DND-41 (cell line): ENCODE measurements at regions not wholly inside any gene's neighbourhood (a gene's known extent, or its start where the extent isn't known, plus 50 kb on each side); places are given as distances from the start of the nearest gene placed in this dataset.

Experiments used
- EZH2 ChIP-seq: IDR thresholded peaks from 3 replicates; pipeline ENCODE4 v1.6.1; 2012; ENCODE audit warnings: borderline replicate concordance, low read depth, mild to moderate bottlenecking, moderate library complexity, low read length, inconsistent platforms; ENCODE audit not compliant: severe bottlenecking
- TF ChIP-seq, protein P1 (sequence below): IDR thresholded peaks from 2 replicates; pipeline ENCODE4 v1.5.1; 2012; ENCODE audit warnings: borderline replicate concordance, low read length, moderate library complexity, mild to moderate bottlenecking; ENCODE audit not compliant: poor library complexity, severe bottlenecking; ENCODE audit errors: extremely low read depth

DNA sequence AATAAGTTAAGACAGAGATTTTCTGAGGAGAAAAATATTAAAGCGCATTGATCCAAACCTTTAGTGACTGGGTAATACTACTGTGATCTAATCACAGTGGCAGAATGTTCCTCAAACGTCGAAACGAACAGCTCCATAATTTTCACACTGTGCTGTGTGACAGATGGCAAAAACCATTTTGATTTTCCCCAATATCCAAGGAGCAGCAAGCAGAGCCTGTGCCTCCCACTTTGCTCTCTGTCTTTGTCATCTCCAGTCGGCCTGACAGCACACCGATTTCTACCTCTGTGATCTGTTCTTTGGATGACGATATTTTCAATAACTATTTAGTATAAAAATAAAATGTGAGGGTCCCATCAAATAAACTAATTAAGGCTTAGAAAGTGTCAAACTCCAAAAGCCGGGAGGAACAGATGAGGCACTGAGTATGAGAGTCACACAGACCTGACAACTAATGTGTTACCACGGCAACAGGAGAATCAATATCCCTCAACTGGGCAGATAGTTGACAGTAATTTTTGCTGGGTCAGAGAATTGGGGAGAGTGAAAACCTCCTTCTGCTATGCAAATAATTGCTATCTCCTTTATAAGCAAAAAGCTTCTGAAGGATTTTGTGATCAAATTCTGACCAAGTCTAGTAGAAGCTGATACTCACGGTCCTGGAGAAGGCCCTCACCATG lies 489.1 kb upstream of the CFAP20DC start:
- TF ChIP-seq, protein P1, sequence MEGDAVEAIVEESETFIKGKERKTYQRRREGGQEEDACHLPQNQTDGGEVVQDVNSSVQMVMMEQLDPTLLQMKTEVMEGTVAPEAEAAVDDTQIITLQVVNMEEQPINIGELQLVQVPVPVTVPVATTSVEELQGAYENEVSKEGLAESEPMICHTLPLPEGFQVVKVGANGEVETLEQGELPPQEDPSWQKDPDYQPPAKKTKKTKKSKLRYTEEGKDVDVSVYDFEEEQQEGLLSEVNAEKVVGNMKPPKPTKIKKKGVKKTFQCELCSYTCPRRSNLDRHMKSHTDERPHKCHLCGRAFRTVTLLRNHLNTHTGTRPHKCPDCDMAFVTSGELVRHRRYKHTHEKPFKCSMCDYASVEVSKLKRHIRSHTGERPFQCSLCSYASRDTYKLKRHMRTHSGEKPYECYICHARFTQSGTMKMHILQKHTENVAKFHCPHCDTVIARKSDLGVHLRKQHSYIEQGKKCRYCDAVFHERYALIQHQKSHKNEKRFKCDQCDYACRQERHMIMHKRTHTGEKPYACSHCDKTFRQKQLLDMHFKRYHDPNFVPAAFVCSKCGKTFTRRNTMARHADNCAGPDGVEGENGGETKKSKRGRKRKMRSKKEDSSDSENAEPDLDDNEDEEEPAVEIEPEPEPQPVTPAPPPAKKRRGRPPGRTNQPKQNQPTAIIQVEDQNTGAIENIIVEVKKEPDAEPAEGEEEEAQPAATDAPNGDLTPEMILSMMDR: no peak
- TF ChIP-seq EZH2: no peak
